OCI-LY7 (cell line): ENCODE measurements at regions not wholly inside any gene's neighbourhood (a gene's known extent, or its start where the extent isn't known, plus 50 kb on each side); places are given as distances from the start of the nearest gene placed in this dataset.

ENCODE experiments used
- CTCF ChIP-seq: fragments of 200-600 bp; sonication (generic); conservative IDR thresholded peaks from 2 replicates; pipeline ENCODE4 v1.5.1; 2014; ENCODE audit warnings: mild to moderate bottlenecking, antibody characterized with exemption, low read length, moderate library complexity, mixed read lengths
- EZH2phosphoT487 ChIP-seq: fragments of 200-600 bp; sonication (generic); IDR thresholded peaks from 2 replicates; pipeline ENCODE4 v1.6.1; 2018; ENCODE audit warnings: low read depth, borderline replicate concordance, mild to moderate bottlenecking, mixed run types, antibody characterized with exemption, low read length, moderate library complexity, mixed read lengths

- TF ChIP-seq CTCF (no peak), EZH2phosphoT487 (no peak)
Measured at GRCh38 chr5:38724301-38725030, 121.3 kb upstream of the OSMR start.
